ENCODE measurements at regions not wholly inside any gene's neighbourhood (a gene's known extent, or its start where the extent isn't known, plus 50 kb on each side); places are given as distances from the start of the nearest gene placed in this dataset.
"Not testable (repeated sequence)": the region's sequence is repeated elsewhere in the genome, so short reads cannot be mapped to it uniquely, and the experiment has no call there.

DNA sequence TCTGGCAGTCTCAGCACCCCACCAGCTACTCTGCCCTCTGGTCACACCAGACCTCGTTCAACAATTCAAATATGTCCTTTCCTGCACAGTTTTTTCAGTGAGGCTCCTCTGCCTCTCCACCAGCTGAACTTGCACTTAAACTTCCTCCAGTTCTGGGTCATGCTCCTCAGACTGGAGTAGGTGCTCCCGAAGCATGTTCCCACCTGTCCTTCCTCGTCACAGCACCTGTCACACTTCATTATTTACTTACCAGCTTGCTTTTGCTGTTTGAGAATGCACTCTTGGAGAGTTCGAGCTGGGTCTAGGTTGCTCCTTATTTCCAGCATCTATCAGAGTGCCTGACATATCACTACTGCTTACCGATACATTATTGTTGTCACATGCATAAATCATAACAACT lies 144.8 kb upstream of the TTC29 start:
- TF ChIP-seq JUND (IDR thresholded peaks at IDR 0.05; ENCODE audit: low read depth), result no peak
- in situ Hi-C loops (cut with HindIII; ENCODE audit: low pct_unique_long_range_greater_than_20kb, low sequenced_read_pairs), result no loop called here
- DNase-seq (ENCODE audit: low read depth in 1 of 2, low spot score in 1 of 2), result no peak

DNA sequence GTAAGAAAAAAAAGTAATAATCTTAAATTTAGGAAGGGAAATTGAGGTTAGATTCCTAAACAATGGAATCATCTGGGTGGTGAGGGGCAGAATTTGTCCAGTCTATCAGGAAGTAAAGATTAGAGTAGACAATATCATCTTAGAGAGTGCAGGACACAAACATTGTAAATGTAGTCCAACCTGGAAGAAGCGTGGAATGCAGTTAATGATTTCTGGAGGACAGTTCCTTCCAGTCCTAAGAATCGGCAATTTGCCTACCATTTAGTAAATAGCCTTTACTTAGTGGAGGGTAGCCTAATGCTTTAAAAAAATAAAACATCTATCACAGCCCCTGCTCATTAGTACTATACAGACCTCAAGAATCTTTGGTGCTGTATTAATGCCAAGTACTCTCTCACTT lies 147.5 kb upstream of the TTC29 start:
- TF ChIP-seq JUND (IDR thresholded peaks at IDR 0.05; ENCODE audit: low read depth), result no peak
- no peak for DNase-seq (ENCODE audit: low read depth in 1 of 2, low spot score in 1 of 2)
- in situ Hi-C loops (cut with HindIII; ENCODE audit: low pct_unique_long_range_greater_than_20kb, low sequenced_read_pairs), result no loop called here

DNA sequence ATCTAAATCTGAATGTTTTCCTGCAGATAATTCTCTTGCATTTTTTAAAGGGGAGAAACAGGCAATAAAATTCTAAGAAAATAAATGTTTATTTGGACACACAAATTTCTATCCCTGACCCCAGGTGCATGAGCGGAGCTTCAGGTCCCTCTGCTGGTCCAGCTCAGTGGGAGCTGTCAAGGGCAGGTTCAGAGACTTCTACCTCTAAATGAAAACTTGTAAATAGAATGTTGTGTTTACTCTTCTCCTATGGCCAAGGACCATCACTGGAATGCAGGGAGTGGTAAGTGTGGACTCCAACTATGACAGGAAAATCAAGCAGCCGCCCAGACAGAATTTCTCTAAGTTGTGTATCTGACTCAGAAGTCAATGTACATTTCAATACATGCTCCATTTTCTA lies 148.6 kb upstream of the TTC29 start:
- DNase-seq (ENCODE audit: low read depth in 1 of 2, low spot score in 1 of 2), result no peak
- in situ Hi-C loops (cut with HindIII; ENCODE audit: low pct_unique_long_range_greater_than_20kb, low sequenced_read_pairs), result no loop called here
- no peak for TF ChIP-seq JUND (IDR thresholded peaks at IDR 0.05; ENCODE audit: low read depth)

DNA sequence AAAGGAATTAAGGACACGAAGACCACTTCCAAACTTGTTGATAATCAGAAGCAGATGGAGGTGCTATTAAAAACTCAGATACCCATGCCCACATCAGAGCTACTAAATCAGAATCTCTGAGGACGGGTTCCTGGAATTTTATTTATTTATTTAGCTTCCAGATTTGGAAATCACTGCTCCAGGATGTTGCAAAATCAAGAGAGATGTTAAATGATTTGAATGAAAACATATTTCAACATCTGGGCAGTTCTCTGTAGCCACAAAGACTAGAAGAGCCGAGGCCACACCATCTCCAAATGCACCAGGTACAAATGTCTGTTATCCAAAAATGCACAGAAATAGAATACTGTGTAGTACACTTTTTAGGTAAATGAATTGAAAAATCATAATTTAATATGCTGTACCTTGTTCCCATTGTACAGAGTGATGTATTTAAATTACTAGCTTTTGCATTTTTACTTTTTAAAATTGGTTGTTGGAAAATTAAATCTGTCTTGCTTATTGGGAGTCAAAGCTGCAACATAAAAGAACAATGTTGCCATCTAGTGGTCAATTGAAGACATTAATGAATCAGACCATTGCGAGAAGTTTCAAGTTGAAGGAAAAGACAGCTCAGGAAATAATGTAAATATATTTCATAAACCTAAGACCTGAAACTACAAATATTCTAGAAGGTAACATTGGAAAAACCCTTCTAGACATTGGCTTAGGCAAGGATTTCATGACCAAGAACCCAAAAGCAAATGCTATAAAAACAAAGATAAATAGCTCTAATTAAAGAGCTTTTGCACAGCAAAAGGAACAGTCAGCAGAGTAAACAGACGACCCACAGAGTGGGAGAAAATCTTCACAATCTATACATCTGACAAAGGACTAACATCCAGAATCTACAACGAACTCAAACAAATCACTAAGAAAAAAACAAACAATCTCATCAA lies 151.3 kb upstream of the TTC29 start:
- in situ Hi-C loops (cut with HindIII; ENCODE audit: low pct_unique_long_range_greater_than_20kb, low sequenced_read_pairs), result no loop called here
- peak; percentile 4 to 54 for DNase-seq (ENCODE audit: low read depth in 1 of 2, low spot score in 1 of 2)

DNA sequence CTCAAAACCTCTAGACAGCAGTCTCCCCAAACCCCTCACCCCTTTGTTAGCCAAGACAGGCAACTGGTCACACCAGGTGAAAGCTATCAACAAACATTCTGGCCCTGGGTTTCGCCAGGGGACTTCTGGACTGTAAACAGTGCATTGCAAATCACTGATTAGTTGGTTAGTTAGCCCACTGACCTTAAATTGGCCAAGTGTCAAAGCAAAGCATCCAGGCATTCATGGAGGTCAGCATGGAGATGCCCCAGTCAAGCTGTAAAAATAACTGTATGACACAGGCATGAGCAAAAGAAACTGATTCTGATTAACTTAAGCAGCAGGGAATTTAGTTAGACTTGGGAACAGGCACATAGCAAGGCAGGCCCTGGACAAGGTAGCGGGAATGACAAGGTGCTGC lies 156.0 kb upstream of the TTC29 start:
- no peak for DNase-seq (ENCODE audit: low read depth in 1 of 2, low spot score in 1 of 2)
- TF ChIP-seq JUND (IDR thresholded peaks at IDR 0.05; ENCODE audit: low read depth), result no peak

More for the DNA sequence above, 151.3 kb upstream of the TTC29 start:
- TF ChIP-seq JUND (IDR thresholded peaks at IDR 0.05; ENCODE audit: low read depth), result no peak

DNA sequence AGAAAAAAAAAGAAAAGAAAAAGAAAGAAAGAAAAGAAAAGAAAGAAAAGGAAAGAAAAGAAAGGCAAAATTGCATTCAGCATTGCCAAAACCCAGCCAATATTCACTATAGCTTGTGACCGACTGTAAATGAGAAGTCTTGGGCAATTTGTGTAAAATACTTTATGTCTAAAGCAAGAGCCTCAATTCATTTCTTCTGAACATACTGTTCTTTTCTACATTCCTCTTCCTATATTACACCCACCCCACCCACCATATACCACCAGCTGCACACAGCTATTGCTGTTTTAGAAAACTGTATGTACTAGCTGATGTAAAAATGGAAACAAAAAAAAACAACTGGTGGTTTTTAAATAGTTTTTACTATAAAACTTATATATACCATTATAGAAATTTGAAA lies 156.9 kb upstream of the TTC29 start:
- in situ Hi-C loops (cut with HindIII; ENCODE audit: low pct_unique_long_range_greater_than_20kb, low sequenced_read_pairs), result no loop called here
- no peak for DNase-seq (ENCODE audit: low read depth in 1 of 2, low spot score in 1 of 2)
- TF ChIP-seq JUND (IDR thresholded peaks at IDR 0.05; ENCODE audit: low read depth), result no peak

More for the DNA sequence above, 156.0 kb upstream of the TTC29 start:
- in situ Hi-C loops (cut with HindIII; ENCODE audit: low pct_unique_long_range_greater_than_20kb, low sequenced_read_pairs), result no loop called here

DNA sequence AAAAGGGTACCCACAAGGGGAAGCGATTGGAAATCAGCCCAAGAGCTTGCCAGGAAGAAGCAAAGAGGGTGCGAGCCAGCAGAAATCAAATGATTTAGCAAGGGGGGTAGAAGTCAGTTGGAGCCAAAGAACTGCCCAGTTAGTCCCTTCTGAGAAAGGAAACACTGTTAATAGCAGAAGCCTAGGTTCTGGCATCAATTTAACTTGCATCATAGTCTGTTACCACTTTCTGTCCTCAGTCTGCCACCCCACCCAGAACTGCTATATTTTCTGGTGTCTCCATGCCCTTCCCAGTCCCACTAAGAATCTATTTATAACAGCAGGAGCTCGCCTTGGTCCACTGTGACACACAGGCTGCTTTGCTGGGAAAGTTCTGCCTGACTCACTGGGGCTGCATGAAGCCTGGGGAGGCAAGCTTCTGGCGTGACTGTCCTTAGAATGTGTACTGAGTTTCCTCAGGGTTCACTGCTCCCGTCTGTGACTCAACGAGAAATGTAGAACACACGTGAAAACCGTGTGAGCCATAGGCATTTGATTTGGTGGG lies 157.8 kb upstream of the TTC29 start:
- in situ Hi-C loops (cut with HindIII; ENCODE audit: low pct_unique_long_range_greater_than_20kb, low sequenced_read_pairs), result no loop called here
- DNase-seq (ENCODE audit: low read depth in 1 of 2, low spot score in 1 of 2), result no peak

DNA sequence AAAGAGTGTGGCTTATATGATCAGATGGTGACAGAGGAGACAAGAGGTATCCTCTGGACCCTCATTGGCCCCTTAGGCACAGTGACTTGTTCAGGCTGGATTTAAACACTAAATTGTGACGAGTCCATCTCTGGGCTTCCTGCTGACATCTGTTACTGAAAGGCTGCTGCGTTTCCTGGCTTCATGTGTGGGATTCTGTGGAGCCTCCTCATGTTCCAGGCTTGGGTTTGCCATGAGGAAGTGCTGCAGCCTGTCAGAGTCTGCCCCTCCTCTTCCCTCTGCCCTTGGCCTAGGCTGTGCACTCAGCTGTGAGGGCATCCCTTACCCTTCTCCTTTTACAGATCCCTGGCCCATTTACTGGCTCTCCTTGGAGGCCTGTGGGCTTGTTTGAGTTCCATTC lies 159.1 kb upstream of the TTC29 start:
- DNase-seq (ENCODE audit: low read depth in 1 of 2, low spot score in 1 of 2), result no peak
- in situ Hi-C loops (cut with HindIII; ENCODE audit: low pct_unique_long_range_greater_than_20kb, low sequenced_read_pairs), result no loop called here
- no peak for TF ChIP-seq JUND (IDR thresholded peaks at IDR 0.05; ENCODE audit: low read depth)

More for the DNA sequence above, 157.8 kb upstream of the TTC29 start:
- TF ChIP-seq JUND (IDR thresholded peaks at IDR 0.05; ENCODE audit: low read depth), result no peak

DNA sequence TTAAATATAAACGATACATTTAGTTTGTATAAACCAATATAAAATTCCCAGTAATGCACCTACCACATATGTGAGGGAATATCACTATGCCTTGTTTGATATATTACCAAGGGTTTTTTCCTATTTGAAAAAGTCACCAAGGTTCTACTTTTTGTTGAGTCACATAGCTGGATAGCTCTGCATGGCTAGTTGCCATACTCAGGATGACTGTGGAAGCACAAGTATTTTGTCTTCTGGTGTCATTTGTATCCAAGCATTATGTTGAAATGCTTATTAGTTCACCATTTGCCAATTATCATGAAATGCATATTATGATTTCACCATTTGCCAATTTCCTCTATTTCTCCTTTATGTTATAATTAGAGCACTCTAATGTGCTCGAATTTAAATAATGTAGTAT lies 162.7 kb upstream of the TTC29 start:
- in situ Hi-C loops (cut with HindIII; ENCODE audit: low pct_unique_long_range_greater_than_20kb, low sequenced_read_pairs), result no loop called here
- DNase-seq (ENCODE audit: low read depth in 1 of 2, low spot score in 1 of 2), result no peak
- TF ChIP-seq JUND (IDR thresholded peaks at IDR 0.05; ENCODE audit: low read depth), result no peak

DNA sequence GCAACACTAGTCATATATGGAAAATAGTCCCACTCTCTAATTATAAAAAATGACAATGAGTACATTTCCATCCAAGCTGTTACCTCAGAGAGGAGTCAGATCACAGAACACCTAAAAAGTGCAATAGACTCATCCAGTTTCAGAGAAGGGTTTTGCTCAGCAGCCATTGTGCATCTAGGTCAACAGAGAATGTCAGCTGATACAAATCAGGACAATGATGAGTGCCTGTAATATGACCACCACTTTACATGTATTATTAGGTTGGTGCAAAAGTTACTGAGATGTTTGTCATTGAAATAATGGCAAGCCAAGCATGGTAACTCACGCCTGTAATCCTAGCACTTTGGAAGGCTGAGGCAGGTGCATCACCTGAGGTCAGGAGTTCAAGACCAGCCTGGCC lies 164.1 kb upstream of the TTC29 start:
- in situ Hi-C loops (cut with HindIII; ENCODE audit: low pct_unique_long_range_greater_than_20kb, low sequenced_read_pairs), result no loop called here
- DNase-seq (ENCODE audit: low read depth in 1 of 2, low spot score in 1 of 2), result no peak
- TF ChIP-seq JUND (IDR thresholded peaks at IDR 0.05; ENCODE audit: low read depth), result no peak

DNA sequence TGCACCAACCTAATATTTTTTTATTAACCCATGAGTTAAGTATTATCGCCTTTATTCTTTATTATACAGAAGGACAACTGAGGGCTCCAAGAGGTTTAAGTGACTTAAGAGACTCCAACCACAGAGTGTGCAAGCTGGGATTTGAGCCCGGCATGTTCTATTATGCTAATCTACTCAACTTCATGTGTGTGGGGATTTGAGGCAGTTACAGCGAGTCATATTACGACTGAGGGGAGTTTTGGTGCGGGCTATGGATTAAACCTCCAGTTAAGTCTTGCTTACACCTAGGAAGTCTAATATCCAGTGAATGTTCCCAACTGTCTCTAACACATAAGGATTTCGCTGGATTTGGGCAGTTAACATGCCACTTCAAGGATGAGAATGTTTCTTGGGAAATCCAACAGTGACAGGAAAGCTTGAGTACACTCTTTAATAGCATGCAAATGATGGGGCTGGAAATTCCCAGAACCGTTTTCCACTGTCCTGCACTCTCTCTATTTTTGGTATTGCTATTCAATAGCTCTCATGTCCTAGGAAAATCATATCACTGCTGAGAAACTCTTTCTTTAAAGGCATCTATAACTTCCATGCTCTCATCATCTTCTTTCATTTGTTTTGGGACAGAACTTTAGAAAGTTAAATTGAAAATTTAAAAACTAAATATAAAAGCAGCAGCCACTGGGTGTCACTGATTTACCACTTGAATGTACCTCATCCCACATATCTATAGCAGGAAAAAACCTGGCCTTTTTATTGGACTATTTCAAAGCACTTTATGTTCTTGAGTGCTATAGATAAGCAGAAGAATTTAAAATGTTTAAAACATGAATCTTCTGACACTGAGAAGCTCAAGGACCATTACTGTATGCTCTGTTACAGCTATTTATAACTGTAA lies 165.1 kb upstream of the TTC29 start:
- no peak for TF ChIP-seq JUND (IDR thresholded peaks at IDR 0.05; ENCODE audit: low read depth)
- in situ Hi-C loops (cut with HindIII; ENCODE audit: low pct_unique_long_range_greater_than_20kb, low sequenced_read_pairs), result no loop called here
- peak; percentile 2 to 7 for DNase-seq (ENCODE audit: low read depth in 1 of 2, low spot score in 1 of 2)

DNA sequence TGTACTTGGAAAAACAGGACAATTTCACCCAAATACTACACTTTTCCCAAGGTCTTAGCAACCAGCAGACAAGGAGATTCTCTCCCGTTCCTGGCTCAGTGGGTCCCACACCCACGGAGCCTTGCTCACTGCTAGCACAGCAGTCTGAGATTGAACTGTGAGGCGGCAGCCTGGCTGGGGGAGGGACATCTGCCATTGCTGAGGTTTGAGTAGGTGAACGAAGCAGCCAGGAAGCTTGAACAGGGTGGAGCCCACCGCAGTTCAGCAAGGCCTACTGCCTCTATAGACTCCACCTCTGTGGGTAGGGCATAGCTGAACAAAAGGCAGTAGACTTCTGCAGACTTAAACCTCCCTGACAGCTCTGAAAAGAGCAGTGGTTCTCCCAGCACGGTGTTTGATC lies 166.5 kb upstream of the TTC29 start:
- in situ Hi-C loops (cut with HindIII; ENCODE audit: low pct_unique_long_range_greater_than_20kb, low sequenced_read_pairs); DNase-seq (ENCODE audit: low read depth in 1 of 2, low spot score in 1 of 2): not testable (repeated sequence)

DNA sequence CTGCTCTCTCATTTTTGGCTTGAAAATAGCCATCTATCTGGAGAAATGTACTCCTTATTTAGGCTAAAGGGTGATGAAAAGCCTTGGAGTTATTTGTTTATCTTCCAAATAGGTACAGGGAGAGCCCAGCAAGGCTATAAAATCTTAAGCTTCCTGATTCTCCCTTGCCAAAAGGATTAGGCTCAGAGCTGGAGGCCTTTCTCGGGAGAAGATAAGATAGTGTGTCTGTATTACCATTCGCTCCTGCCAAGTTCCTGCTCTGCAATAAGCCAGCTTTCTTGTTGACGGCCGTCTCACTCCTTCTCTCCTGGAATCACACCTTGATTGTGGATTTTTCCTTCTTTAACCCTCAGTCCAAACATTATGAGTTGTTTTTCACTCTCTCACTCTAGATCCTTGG lies 171.8 kb upstream of the TTC29 start:
- peak in 1 of 2 experiments; percentile 7 for DNase-seq (ENCODE audit: low read depth in 1 of 2, low spot score in 1 of 2)
- no peak for TF ChIP-seq JUND (IDR thresholded peaks at IDR 0.05; ENCODE audit: low read depth)
- in situ Hi-C loops (cut with HindIII; ENCODE audit: low pct_unique_long_range_greater_than_20kb, low sequenced_read_pairs), result no loop called here

All from T47D (cell line).